SK-N-SH (cell line): ENCODE measurements at regions not wholly inside any gene's neighbourhood (a gene's known extent, or its start where the extent isn't known, plus 50 kb on each side); places are given as distances from the start of the nearest gene placed in this dataset.

Experiments
- CTCF ChIA-PET: fragments of 300-600, 350-600 bp; formaldehyde crosslinking; extraction: SDS; loops from one replicate; lab custom pipeline; 2021; lab: Yijun Ruan, JAX
- POLR2A ChIA-PET: fragments of 350-600 bp; sonication (Branson Sonifier 250); formaldehyde crosslinking; extraction: SDS; loops from one replicate; lab custom pipeline; 2020; ENCODE audit warnings: antibody characterized with exemption, inconsistent platforms; lab: Yijun Ruan, JAX
- DNase-seq: peaks from one replicate; pipeline ENCODE4 v3.0.0; 2012
- H2AFZ ChIP-seq: fragments of 200-600 bp; sonication (generic); 2 replicates; pipeline ENCODE4 v1.8.1; 2016; ENCODE audit warnings: antibody characterized with exemption, mild to moderate bottlenecking, low read depth
- H3F3A ChIP-seq: fragments of 200-600 bp; sonication (generic); replicated peaks from 2 replicates; pipeline ENCODE3; 2016; ENCODE audit warnings: antibody characterized with exemption, mild to moderate bottlenecking; ENCODE audit not compliant: insufficient read depth
- H3K27ac ChIP-seq, 2 experiments: fragments of 200-500 bp in 1 of 2; fragments of 200-600 bp in 1 of 2; sonication (Bioruptor generic) in 1 of 2; sonication (generic), shearing (Covaris generic) in 1 of 2; 2 replicates each; pipeline versions ENCODE4 v1.5.1 to v1.6.1; 2014 to 2016; ENCODE audit warnings: low read depth in 2 of 2, inconsistent platforms in 1 of 2, low read length in 1 of 2, mild to moderate bottlenecking in 1 of 2, mixed read lengths in 1 of 2
- H3K27me3 ChIP-seq: fragments of 200-600 bp; sonication (generic), shearing (Covaris generic); 2 replicates; pipeline ENCODE4 v1.6.1; 2016; ENCODE audit warnings: mixed run types; ENCODE audit not compliant: insufficient read depth
- H3K36me3 ChIP-seq, 2 experiments: fragments of 200-500 bp in 1 of 2; fragments of 200-600 bp in 1 of 2; sonication (Bioruptor generic) in 1 of 2; sonication (generic) in 1 of 2; replicated peaks in 1 of 2; 2 replicates each; pipeline versions ENCODE3 to v1.5.1; 2014 to 2016; ENCODE audit warnings: low read length in 1 of 2, mild to moderate bottlenecking in 1 of 2; ENCODE audit not compliant: insufficient read depth in 2 of 2, control insufficient read depth in 1 of 2
- H3K4me1 ChIP-seq, 2 experiments: fragments of 200-500 bp in 1 of 2; fragments of 200-600 bp in 1 of 2; sonication (Bioruptor generic) in 1 of 2; sonication (generic), shearing (Covaris generic) in 1 of 2; 2 replicates each; pipeline versions ENCODE4 v1.5.1 to v1.6.1; 2014 to 2016; ENCODE audit warnings: low read depth in 1 of 2, low read length in 1 of 2, mixed run types in 1 of 2; ENCODE audit not compliant: insufficient read depth in 2 of 2, control insufficient read depth in 1 of 2
- H3K4me2 ChIP-seq: fragments of 200-600 bp; sonication (generic), shearing (Covaris generic); 2 replicates; pipeline ENCODE4 v1.6.1; 2017; ENCODE audit warnings: mixed run types
- H3K4me3 ChIP-seq, 2 experiments: fragments of 200-500 bp in 1 of 2; fragments of 200-600 bp in 1 of 2; sonication (Bioruptor generic) in 1 of 2; sonication (generic), shearing (Covaris generic) in 1 of 2; 2 replicates each; pipeline versions ENCODE4 v1.5.1 to v1.8.1; 2014 to 2016; ENCODE audit warnings: low read depth in 2 of 2, inconsistent platforms in 1 of 2, low read length in 1 of 2, mild to moderate bottlenecking in 1 of 2, mixed read lengths in 1 of 2, moderate library complexity in 1 of 2
- H3K79me2 ChIP-seq: fragments of 200-600 bp; sonication (generic); 2 replicates; pipeline ENCODE4 v1.8.1; 2017; ENCODE audit warnings: mild to moderate bottlenecking; ENCODE audit not compliant: insufficient read depth
- H3K9ac ChIP-seq: fragments of 200-600 bp; sonication (generic); 2 replicates; pipeline ENCODE4 v1.6.1; 2017; ENCODE audit warnings: mixed run types
- H3K9me2 ChIP-seq: fragments of 200-600 bp; sonication (generic); 2 replicates; pipeline ENCODE4 v1.6.1; 2017; ENCODE audit warnings: mixed run types
- H3K9me3 ChIP-seq: fragments of 200-600 bp; sonication (generic); 2 replicates; pipeline ENCODE4 v1.6.1; 2017; ENCODE audit warnings: mixed run types, mild to moderate bottlenecking, moderate library complexity
- H4K20me1 ChIP-seq: fragments of 200-600 bp; sonication (generic); 2 replicates; pipeline ENCODE4 v1.6.1; 2017; ENCODE audit warnings: mild to moderate bottlenecking, mixed run types; ENCODE audit not compliant: insufficient read depth
- CHD2 ChIP-seq: fragments of 150-350 bp; IDR thresholded peaks from 2 replicates; pipeline ENCODE4 v1.6.1; 2018; ENCODE audit warnings: low read length; ENCODE audit not compliant: partially characterized antibody
- EZH2phosphoT487 ChIP-seq: fragments of 200-600 bp; sonication (generic); IDR thresholded peaks from 2 replicates; pipeline ENCODE4 v1.6.1; 2017; ENCODE audit warnings: low read depth, mixed run types, mild to moderate bottlenecking, antibody characterized with exemption, moderate library complexity, borderline replicate concordance
- FOSL2 ChIP-seq: IDR thresholded peaks from 2 replicates; pipeline ENCODE4 v1.4.0; 2012; ENCODE audit warnings: low read depth, mild to moderate bottlenecking, moderate library complexity, borderline replicate concordance
- FOXM1 ChIP-seq: IDR thresholded peaks from 2 replicates; pipeline ENCODE4 v1.4.0; 2012; ENCODE audit warnings: low read depth, mild to moderate bottlenecking
- GABPA ChIP-seq: IDR thresholded peaks from 2 replicates; pipeline ENCODE4 v1.4.0; 2012; ENCODE audit warnings: low read depth, mild to moderate bottlenecking
- JUND ChIP-seq: IDR thresholded peaks from 2 replicates; pipeline ENCODE4 v1.4.0; 2012
- NFIC ChIP-seq: IDR thresholded peaks from 2 replicates; pipeline ENCODE4 v1.4.0; 2012; ENCODE audit warnings: borderline replicate concordance
- POLR2AphosphoS5 ChIP-seq: IDR thresholded peaks from 2 replicates; pipeline ENCODE4 v1.6.1; 2012; ENCODE audit warnings: low read depth, low read length
- RCOR1 ChIP-seq: fragments of 150-350 bp; IDR thresholded peaks from 2 replicates; pipeline ENCODE4 v1.6.1; 2017; ENCODE audit warnings: antibody characterized with exemption, low read length
- RXRA ChIP-seq: IDR thresholded peaks from 2 replicates; pipeline ENCODE4 v1.4.0; 2012; ENCODE audit warnings: low read depth, mild to moderate bottlenecking, borderline replicate concordance
- SIN3A ChIP-seq: IDR thresholded peaks from 2 replicates; pipeline ENCODE4 v1.6.1; 2012; ENCODE audit warnings: low read depth, mild to moderate bottlenecking, low read length, moderate library complexity, borderline replicate concordance
- TEAD4 ChIP-seq: IDR thresholded peaks from 2 replicates; pipeline ENCODE4 v1.4.0; 2012; ENCODE audit warnings: mild to moderate bottlenecking, borderline replicate concordance; ENCODE audit not compliant: insufficient read depth
- YY1 ChIP-seq: IDR thresholded peaks from 2 replicates; pipeline ENCODE4 v1.4.0; 2012; ENCODE audit warnings: low read depth, mild to moderate bottlenecking
- WGBS: methylation state at CpG from one replicate; pipeline ENCODE4 v1.1.6; 2017; ENCODE audit warnings: low lambda C conversion rate; 5-methylcytosine and 5-hydroxymethylcytosine counted together
- TF ChIP-seq, protein P1 (sequence below): IDR thresholded peaks from 2 replicates; pipeline ENCODE4 v1.4.0; 2012; ENCODE audit warnings: low read depth
- TF ChIP-seq, protein P2 (sequence below): IDR thresholded peaks from 2 replicates; pipeline ENCODE4 v1.4.0; 2012; ENCODE audit warnings: low read depth, borderline replicate concordance
- TF ChIP-seq, protein P3 (sequence below): IDR thresholded peaks from 2 replicates; pipeline ENCODE4 v1.4.0; 2012; ENCODE audit warnings: low read depth, borderline replicate concordance
- TF ChIP-seq, protein P4 (sequence below): IDR thresholded peaks from 2 replicates; pipeline ENCODE4; 2012

DNA sequence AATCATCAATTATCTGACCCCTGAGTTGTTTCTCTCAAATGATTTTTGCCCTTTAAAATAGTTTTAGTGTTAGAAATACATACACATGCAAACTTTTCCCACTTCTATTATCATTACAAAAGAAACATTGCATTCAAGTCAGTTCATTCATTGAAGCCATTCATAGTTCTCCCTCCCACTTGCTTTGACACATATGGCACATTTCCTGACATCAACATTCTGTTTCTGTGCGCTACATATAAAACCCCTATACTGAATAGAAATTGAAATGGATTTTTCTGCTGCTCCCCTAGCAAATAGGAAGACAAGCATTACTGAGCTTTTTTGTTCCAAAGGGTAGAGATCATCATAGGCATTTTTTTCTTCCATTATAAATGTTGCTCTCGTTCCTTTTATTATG is 497.9 kb upstream of the PCDH10 start:
- H3K4me1 ChIP-seq, result no peaks in the 10 kb centered on the region
- no peak overlapping the region for H3K4me2 ChIP-seq
- H3K4me3 ChIP-seq, result no peak overlapping the region
- H3F3A ChIP-seq, result no peaks in the 10 kb centered on the region
- TF ChIP-seq FOSL2 (no peak), EZH2phosphoT487 (no peak), RCOR1 (no peak), GABPA (no peak), RXRA (no peak), NFIC (no peak), CHD2 (no peak), SIN3A (no peak), FOXM1 (no peak), JUND (no peak), YY1 (no peak), TEAD4 (no peak), POLR2AphosphoS5 (no peak)
- TF ChIP-seq, protein P1, sequence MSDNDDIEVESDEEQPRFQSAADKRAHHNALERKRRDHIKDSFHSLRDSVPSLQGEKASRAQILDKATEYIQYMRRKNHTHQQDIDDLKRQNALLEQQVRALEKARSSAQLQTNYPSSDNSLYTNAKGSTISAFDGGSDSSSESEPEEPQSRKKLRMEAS, result no peak
- TF ChIP-seq, protein P2, sequence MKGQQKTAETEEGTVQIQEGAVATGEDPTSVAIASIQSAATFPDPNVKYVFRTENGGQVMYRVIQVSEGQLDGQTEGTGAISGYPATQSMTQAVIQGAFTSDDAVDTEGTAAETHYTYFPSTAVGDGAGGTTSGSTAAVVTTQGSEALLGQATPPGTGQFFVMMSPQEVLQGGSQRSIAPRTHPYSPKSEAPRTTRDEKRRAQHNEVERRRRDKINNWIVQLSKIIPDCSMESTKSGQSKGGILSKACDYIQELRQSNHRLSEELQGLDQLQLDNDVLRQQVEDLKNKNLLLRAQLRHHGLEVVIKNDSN, result no peak
- TF ChIP-seq, protein P3, sequence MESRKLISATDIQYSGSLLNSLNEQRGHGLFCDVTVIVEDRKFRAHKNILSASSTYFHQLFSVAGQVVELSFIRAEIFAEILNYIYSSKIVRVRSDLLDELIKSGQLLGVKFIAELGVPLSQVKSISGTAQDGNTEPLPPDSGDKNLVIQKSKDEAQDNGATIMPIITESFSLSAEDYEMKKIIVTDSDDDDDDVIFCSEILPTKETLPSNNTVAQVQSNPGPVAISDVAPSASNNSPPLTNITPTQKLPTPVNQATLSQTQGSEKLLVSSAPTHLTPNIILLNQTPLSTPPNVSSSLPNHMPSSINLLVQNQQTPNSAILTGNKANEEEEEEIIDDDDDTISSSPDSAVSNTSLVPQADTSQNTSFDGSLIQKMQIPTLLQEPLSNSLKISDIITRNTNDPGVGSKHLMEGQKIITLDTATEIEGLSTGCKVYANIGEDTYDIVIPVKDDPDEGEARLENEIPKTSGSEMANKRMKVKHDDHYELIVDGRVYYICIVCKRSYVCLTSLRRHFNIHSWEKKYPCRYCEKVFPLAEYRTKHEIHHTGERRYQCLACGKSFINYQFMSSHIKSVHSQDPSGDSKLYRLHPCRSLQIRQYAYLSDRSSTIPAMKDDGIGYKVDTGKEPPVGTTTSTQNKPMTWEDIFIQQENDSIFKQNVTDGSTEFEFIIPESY, result no peak
- TF ChIP-seq, protein P4, sequence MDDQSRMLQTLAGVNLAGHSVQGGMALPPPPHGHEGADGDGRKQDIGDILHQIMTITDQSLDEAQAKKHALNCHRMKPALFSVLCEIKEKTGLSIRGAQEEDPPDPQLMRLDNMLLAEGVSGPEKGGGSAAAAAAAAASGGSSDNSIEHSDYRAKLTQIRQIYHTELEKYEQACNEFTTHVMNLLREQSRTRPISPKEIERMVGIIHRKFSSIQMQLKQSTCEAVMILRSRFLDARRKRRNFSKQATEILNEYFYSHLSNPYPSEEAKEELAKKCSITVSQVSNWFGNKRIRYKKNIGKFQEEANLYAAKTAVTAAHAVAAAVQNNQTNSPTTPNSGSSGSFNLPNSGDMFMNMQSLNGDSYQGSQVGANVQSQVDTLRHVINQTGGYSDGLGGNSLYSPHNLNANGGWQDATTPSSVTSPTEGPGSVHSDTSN, result no peak
- TF ChIP-seq, all 33 proteins: peak for 0
- no peaks in the 10 kb centered on the region for H3K9me3 ChIP-seq
- no peaks in the 10 kb centered on the region for H4K20me1 ChIP-seq
- H3K79me2 ChIP-seq, result no peaks in the 10 kb centered on the region
- H3K9me2 ChIP-seq, result no peaks in the 10 kb centered on the region
- no peaks in the 10 kb centered on the region for H3K36me3 ChIP-seq
- POLR2A ChIA-PET, result no interaction called here
- no peaks in the 10 kb centered on the region for H3K27me3 ChIP-seq
- CTCF ChIA-PET, result interaction anchor here (2.8 kb wide), 1 partner anchor 10 kb away, joined by 10 read pairs; no protein-coding TSS in a partner anchor
- DNase-seq, result no peak
- WGBS, result 5% methylated on average over 2 of the region's 2 CpGs
- H2AFZ ChIP-seq, result no peak overlapping the region
- no peak overlapping the region for H3K9ac ChIP-seq
- no peak overlapping the region for H3K27ac ChIP-seq
